Cardiac fibroblast (primary cell): ENCODE measurements at regions not wholly inside any gene's neighbourhood (a gene's known extent, or its start where the extent isn't known, plus 50 kb on each side); places are given as distances from the start of the nearest gene placed in this dataset.

Source experiments
- DNase-seq, 2 donors: peaks; one replicate each; pipeline versions ENCODE4 v3.0.0 to v3.0.0-alpha.2; 2010; ENCODE audit warnings: low read depth in 2 of 2
- H3K4me3 ChIP-seq, 2 donors: replicated peaks in 1 of 2; 1 replicate in 1 of 2; 2 replicates in 1 of 2; pipeline ENCODE4 v1.5.1; 2011; ENCODE audit warnings: low read depth in 2 of 2, low read length in 2 of 2, mild to moderate bottlenecking in 2 of 2, moderate library complexity in 1 of 2
- TF ChIP-seq, protein P1 (sequence below): IDR thresholded peaks from one replicate; pipeline ENCODE4 v1.5.1; 2011; ENCODE audit warnings: low read depth, mild to moderate bottlenecking, low read length, inconsistent platforms

DNA sequence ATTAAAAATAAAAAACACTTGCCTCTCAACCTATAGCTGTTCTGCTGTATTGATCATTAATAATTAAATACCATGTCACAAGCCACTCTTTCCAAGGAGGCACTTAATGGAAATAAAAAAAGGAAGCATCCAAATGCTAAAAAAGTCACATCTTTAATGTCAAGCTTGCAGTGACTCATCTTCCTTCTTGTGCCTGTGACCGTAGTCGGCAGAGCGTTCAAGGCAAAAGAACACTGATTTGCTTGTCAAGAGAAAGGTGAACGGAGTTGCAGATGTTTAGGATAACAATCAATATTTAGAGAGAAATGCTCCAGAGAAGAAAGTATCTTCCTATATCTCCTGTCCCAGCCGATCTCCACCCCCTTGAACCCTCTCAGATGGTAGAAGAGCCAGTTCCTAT is 341.0 kb upstream of the OPRM1 start:
- H3K4me3 ChIP-seq: no peak overlapping the region
- TF ChIP-seq, protein P1, sequence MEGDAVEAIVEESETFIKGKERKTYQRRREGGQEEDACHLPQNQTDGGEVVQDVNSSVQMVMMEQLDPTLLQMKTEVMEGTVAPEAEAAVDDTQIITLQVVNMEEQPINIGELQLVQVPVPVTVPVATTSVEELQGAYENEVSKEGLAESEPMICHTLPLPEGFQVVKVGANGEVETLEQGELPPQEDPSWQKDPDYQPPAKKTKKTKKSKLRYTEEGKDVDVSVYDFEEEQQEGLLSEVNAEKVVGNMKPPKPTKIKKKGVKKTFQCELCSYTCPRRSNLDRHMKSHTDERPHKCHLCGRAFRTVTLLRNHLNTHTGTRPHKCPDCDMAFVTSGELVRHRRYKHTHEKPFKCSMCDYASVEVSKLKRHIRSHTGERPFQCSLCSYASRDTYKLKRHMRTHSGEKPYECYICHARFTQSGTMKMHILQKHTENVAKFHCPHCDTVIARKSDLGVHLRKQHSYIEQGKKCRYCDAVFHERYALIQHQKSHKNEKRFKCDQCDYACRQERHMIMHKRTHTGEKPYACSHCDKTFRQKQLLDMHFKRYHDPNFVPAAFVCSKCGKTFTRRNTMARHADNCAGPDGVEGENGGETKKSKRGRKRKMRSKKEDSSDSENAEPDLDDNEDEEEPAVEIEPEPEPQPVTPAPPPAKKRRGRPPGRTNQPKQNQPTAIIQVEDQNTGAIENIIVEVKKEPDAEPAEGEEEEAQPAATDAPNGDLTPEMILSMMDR: no peak
- DNase-seq: no peak

DNA sequence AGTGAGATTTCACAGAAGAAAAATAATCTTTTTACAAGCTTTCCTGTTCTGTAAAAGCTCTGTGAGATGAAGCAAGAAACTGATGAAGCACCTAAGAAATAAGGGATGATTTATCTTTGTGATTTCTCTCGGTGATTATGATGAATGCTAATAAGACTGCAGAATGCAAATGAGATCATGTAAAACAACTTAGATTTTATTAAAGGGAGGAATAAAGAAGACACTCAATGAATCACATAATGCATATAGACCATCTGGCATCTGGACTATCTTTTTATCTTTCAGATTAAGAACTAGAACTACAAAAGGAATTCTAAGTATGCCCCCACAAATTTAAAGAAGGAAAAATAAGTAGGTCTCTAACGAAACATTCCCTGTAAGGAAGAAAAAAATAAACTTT is 361.5 kb upstream of the OPRM1 start:
- DNase-seq: no peak
- H3K4me3 ChIP-seq: no peak overlapping the region
- TF ChIP-seq, protein P1: no peak

DNA sequence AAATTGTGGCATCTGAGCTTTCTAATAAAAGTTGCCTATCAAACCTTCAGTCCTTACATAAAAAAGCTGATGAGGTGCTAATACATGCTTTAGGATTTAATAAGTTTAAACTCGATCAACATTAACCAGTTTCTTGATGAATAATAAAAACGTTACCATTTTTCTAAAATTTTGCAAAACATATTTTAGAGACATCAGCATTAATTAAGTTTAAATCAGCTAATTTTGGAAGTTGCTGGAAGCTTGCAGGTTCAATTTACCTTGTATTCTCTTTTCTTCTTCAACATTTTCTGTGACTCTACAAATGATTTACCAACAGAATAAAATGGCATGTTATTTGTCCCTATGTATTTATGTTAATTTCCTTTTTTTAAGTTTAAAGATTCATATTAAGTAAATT is 365.3 kb upstream of the OPRM1 start:
- DNase-seq: no peak
- TF ChIP-seq, protein P1: no peak
- H3K4me3 ChIP-seq: no peak overlapping the region

DNA sequence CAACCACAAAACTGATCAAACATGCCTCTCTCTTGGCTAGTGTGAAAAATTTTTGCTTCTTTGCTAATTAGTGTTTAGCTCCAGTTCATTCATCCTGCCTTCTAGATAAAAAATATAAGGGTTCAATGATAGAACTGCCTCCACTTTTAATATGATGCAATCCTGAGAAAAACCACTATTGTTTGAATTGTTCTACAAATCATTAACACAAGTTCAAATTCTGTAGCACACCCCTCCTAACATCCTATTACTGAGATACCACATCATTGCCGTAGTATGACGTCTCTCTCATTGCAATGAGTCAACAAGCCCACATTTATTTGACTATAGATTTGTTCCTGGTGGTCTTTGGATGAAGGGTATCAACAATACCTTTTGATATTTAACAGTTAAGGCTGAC is 365.8 kb upstream of the OPRM1 start:
- no peak for DNase-seq
- TF ChIP-seq, protein P1: no peak
- H3K4me3 ChIP-seq: no peak overlapping the region

DNA sequence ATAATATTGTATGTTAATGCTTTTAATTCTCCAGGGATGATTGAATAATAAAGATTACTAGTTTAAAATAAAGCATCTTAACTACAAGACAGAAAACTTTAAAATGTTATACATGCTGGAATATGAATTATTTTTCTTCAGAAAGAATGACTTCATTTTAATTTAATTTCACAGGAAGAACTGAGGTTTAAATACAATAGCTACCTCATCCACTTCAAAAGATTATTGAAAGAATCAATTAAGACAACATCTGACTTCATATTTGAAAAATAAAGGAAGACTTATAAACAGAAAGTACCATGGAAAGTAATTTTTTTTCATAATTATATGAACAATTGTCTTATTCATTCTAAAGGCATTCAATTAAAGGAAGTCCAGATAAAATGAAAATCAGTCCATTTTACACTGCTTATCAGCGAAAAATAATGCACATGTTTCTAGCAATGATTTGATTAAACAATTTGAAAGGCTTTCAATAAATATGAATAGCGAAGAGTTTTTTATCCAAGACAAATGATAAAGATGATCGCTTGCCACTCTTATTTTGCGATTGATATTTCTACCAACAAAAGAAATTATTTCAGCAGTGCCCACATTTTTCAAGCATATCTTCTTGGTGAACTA is 368.5 kb upstream of the OPRM1 start:
- TF ChIP-seq, protein P1: no peak
- no peak for DNase-seq
- no peak overlapping the region for H3K4me3 ChIP-seq

DNA sequence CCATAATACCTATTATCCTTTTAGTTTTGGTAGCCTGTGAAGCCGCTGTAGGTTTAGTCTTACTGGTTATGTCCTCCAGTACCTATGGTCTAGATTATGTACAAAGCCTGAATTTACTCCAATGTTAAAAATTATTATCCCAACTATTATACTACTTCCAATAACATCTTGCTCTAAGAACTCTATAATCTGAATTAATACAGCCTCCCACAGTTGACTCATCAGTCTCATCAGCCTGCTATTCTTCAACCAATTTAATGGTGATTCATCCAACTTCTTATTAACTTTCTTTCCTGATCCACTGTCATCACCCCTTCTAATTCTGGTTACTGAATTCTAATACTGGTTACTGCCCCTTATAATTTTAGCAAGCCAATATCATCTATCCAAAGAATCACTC is 370.3 kb upstream of the OPRM1 start:
- TF ChIP-seq, protein P1: no peak
- DNase-seq: no peak
- H3K4me3 ChIP-seq: no peak overlapping the region

DNA sequence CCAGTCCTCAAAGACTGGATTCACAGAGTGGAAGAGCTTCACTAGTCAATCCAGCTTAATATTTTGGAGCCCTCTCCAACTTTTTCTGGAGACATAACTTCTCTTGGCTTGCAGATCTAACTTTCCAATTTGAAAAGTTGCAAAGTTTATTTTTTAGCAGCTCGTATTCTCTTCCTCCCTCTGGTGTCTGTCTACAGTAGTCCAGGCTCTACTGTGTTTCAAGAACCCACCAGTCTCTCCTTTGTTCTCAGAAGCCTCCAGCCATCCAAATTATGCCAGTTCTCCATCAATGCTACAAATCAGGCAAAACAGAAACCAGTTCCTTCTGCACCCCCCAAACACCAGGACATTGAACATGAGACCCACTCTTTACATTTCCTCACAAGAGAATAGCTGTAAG is 376.1 kb upstream of the OPRM1 start:
- no peak for DNase-seq
- TF ChIP-seq, protein P1: no peak
- no peak overlapping the region for H3K4me3 ChIP-seq
